NCI-H69 (cell line): ENCODE measurements at regions not wholly inside any gene's neighbourhood (a gene's known extent, or its start where the extent isn't known, plus 50 kb on each side); places are given as distances from the start of the nearest gene placed in this dataset.

ENCODE experiments used
- DNase-seq: peaks from one replicate; lab custom pipeline; 2025; lab: John Stamatoyannopoulos, UW

- no peak for DNase-seq
Measured at GRCh38 chr4:45079616-45080015, 353.3 kb upstream of the GNPDA2 start.

DNA sequence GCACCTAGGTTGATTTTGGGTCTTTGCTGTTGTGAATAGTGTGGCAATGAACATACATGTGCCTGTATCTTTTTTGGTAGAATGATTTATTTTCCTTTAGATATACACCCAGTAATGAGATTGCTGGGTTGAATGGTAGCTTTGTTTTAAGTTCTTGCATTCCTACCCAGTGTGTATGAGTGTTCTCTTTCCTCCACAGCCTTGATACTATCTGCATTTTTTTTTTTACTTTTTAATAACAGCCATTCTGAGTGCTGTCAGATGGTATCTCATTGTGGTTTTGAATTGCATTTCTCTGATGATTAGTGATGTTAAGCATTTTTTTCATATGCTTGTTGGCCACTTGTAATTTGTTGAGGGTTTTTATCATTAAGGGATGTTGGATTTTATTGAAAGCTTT, 351.8 kb upstream of the GNPDA2 start:
- no peak for DNase-seq

GRCh38 chr4:45072981-45073380, 346.6 kb upstream of the GNPDA2 start:
- DNase-seq, result peak; percentile 6

GRCh38 chr4:45064741-45065140, 338.4 kb upstream of the GNPDA2 start:
- DNase-seq, result peak; percentile 3

DNA sequence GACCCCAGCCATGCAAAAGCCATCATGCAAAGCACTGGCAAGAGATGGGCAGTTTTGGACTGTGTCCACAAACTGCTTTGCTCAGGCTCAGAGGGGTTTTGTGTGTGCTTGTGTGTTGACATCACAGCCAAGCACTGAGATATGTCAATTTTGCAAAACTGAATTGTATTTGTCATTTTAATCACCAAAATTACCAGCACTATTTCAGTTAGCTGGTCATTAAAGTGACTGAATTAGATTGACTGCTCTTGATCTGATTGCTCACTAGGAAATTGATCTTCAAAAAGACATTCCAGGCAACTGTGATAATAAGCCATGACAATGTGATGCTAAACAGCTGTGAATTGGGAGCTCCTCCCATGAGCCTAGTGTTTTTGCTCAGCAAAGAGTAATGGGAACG, 337.3 kb upstream of the GNPDA2 start:
- peak; percentile 40 for DNase-seq

DNA sequence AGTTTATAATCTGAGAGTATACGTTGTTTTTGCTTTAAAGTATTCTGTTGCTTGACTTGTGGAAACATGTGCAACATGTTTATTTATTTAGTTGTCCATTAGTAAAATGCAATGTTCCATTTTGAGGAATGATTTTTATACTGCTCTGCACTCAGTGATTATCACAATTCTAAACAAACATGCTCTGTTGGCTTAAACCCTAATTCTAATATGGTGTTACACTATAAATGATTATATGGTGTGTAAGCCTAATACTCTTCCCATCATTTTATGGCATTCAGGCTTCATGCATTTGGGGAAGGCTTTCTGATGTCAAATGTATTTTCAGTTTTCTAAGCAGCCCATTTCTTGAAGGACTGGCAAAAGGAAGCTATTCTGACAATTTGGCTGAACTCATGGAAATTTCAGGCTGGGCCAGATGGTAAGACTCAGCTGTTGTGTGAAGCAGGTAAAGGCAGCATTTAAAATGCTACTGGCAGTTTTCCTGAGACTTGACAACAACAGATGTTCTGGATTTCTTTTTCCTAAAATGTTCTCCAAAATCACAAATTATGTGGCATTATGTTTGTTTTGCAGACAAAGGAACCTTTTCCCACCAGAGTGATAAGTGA, 336.7 kb upstream of the GNPDA2 start:
- peak; percentile 30 for DNase-seq

DNA sequence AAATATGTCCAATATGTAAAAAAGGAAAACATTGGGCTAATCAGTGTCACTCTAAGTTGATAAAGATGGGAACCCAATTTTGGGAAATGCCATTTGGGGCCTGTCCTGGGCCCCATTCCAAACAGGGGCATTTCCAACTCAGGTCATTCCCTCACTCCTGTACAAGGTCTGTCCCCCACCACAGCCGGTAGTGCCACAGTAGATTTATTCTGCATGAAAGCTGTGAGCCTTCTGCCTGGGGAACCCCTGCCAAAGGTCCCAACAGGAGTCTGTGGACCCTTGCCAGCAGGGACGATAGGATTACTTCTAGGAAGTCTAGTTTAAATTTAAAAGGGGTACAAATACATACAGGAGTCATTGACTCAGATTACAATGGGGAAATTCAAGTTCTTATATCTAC, 317.6 kb upstream of the GNPDA2 start:
- DNase-seq, result no peak

DNA sequence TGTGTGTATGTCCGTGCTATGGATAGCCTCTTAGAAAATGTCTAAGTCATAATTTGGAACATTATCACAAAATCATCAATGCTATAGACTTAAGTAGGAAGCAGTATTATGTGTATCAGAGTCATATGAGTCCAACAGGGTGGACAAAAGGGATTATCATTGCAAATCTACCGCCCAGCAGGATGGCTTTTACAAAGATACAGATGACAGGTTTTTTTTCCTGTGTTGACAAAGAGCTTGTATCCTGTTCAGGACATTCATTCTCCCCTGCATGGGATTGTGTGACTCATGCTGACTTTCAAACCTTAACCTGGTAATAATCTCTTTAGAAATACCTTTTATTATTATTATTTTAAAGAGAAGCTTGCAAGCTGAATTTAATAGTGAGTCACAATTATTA, 310.3 kb upstream of the GNPDA2 start:
- peak; percentile 51 for DNase-seq

DNA sequence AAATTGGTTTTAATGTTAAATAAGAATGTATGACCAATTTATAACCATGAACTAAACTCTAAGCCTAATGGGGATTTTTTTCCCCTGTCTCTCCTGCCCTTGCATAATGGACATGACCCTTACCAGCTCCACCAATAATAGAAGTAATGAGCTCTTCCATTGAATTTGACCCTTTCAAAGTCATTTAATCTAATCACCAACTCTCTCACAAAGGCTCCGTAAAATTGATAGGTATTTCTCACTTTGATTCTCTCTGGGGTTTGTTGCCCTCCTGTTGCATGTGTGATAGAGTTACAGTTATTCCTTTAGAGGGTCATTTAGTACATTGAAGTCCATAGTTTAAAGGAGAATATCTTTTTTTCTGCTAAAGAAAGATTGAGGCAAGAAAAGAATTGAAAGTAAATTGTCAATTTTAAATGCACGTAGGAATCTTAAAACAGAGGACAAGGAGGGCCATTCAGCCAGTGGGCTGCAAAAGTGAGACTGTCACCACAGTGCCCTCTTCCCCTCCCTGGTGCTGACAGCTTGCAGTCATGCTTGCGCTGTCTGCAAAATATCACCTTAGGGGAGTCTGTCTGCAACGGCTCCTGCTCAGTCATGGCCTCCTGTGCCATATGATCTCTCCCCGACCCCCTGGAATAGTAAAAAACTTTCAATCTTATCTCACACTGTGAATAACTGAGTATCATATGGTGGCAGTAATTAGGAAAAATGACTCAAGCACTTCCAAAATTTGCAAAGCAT, 307.5 kb upstream of the GNPDA2 start:
- DNase-seq, result peak; percentile 35

- peak; percentile 6 for DNase-seq
Measured at GRCh38 chr4:45030059-45030458, 303.7 kb upstream of the GNPDA2 start.

- DNase-seq, result no peak
Measured at GRCh38 chr4:45007508-45007907, 281.2 kb upstream of the GNPDA2 start.

- DNase-seq, result no peak
Measured at GRCh38 chr4:45006078-45006477, 279.7 kb upstream of the GNPDA2 start.

DNA sequence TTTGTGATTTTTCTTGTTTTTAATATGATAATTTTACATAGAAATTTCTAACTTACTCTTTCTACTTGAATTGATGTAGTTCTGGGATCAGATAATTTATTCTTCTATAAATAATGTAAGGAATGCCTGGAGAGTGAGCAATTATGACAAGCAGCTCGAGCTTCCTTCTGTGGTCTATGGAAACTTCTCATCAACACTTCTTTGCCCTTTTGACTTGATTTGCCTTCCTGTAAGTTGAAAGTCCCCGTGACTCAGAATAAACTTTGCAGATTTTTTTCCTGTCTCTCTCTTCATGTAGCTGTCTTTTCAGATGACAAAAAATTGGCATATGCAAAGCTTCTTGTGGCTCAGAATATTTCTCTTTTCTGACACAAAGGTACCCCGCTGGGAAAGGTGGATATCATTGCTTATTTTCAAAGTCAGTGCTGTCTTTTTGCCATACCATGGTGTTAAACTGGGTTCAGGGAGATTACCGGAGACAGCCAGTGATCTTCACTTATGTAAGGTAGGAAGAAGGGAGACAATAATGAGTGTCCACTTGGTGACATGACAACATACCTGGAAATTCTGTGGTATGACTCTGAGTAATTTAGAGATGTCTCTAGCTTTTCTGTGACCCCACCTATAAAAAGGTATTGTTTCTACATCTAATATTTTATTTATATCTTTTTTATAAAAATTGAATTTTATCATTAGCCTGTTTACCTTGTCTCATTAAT, 278.6 kb upstream of the GNPDA2 start:
- DNase-seq, result no peak

- DNase-seq, result no peak
Measured at GRCh38 chr4:45004326-45004725, 278.0 kb upstream of the GNPDA2 start.

- DNase-seq, result no peak
Measured at GRCh38 chr4:44996276-44996845, 270.0 kb upstream of the GNPDA2 start.

DNA sequence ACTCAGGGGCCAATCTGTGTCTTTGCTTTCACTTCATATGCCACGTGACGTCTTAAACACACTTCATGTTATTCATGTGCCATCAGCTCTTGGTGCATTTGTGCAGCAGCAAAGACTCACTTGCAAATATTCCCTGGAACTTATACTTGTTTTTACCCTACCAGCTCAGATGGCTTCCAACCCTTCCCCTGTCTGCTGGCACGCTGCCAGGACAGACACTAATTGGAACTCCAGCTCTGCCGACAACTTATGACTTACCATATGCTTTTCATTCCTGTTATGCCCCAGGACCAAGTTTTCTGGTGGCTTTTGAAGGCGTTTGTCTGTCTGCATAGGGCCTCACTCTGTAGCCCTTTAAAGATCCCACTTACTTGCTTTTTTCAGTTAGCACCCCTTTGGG, 261.7 kb upstream of the GNPDA2 start:
- peak; percentile 4 for DNase-seq

GRCh38 chr4:44985938-44986337, 259.6 kb upstream of the GNPDA2 start:
- no peak for DNase-seq

DNA sequence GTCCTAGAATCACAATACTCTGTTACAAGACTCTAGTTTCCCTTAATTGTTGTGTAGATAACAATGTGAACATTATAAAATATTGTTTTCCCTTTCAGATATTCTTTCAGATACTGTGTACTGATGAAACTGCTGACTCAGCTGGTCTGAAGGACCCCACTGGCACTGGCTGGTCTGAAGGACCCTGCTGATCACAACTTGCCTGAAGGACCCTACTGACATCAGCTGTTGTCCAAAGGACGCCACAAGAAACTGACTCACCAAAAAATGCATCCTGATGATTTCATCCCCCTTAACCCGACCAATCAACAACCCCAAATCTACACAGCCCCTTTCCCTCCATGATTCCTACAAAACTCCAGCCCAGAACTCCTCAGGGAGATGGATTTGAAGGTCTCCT, 258.8 kb upstream of the GNPDA2 start:
- DNase-seq, result no peak

GRCh38 chr4:44984083-44984482, 257.7 kb upstream of the GNPDA2 start:
- DNase-seq, result no peak

GRCh38 chr4:44983083-44983482, 256.7 kb upstream of the GNPDA2 start:
- DNase-seq, result peak; percentile 50

- DNase-seq, result peak; percentile 46
Measured at GRCh38 chr4:44978020-44978419, 251.7 kb upstream of the GNPDA2 start.

DNA sequence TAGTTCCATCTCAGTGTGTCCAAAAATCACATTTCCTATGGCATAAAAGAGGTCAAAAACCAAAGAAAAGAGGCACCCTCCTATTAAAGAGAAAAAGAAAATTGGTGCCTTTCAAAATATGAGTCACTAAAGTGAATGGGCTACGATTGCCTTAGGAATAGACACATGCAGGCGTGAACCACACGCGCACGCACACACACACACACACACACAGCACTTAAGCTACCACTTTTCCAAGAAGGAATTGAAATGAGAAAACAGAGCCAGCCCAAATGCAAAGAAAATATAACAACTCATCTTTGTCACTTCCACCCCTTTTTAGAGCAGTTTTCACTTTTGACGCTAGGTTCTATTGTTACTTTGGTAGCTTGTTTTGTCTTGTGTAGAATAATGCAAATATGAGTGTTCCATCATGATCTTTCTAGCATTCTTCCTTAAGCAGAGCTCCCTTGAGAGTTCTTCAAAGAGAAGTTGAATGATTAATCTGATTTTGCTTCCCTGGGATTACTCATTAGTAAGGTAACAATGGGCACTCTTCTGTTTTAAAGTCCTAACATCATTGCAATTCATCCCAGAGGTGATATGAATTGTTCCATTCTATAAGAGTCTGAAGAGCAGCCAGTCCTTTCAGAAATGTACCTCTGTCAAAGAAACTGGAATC, 239.2 kb upstream of the GNPDA2 start:
- no peak for DNase-seq
